CD14-positive monocyte (primary cell): ENCODE measurements at regions not wholly inside any gene's neighbourhood (a gene's known extent, or its start where the extent isn't known, plus 50 kb on each side); places are given as distances from the start of the nearest gene placed in this dataset.

Experiments used
- DNase-seq, 3 donors: peaks; one replicate each; pipeline ENCODE4 v3.0.0-alpha.2; 2011 to 2022
- H2AFZ ChIP-seq: 2 replicates; pipeline ENCODE4 v1.6.0; 2012; ENCODE audit warnings: mild to moderate bottlenecking, low read depth, low read length, inconsistent platforms; ENCODE audit not compliant: insufficient read depth, poor library complexity, severe bottlenecking
- H3K27ac ChIP-seq, 2 donors: 1 replicate in 1 of 2; 2 replicates in 1 of 2; pipeline ENCODE4 v1.5.1; 2012 to 2013; ENCODE audit warnings: low read length in 2 of 2, control low read depth in 1 of 2, inconsistent platforms in 1 of 2, low read depth in 1 of 2, mild to moderate bottlenecking in 1 of 2
- H3K27me3 ChIP-seq, 2 donors: one replicate each; pipeline versions ENCODE4 v1.6.0 to v1.6.1; 2011 to 2013; ENCODE audit warnings: low read length in 2 of 2; ENCODE audit not compliant: control insufficient read depth in 2 of 2, insufficient read depth in 2 of 2
- H3K36me3 ChIP-seq, 2 donors: replicated peaks in 1 of 2; 1 replicate in 1 of 2; 2 replicates in 1 of 2; pipeline versions ENCODE4 v1.5.1 to v1.6.1; 2012 to 2013; ENCODE audit warnings: low read length in 2 of 2, control low read depth in 1 of 2, inconsistent platforms in 1 of 2, mild to moderate bottlenecking in 1 of 2; ENCODE audit not compliant: insufficient read depth in 2 of 2, control insufficient read depth in 1 of 2
- H3K4me1 ChIP-seq, 2 donors: 1 replicate in 1 of 2; 2 replicates in 1 of 2; pipeline versions ENCODE4 v1.5.1 to v1.6.1; 2012 to 2013; ENCODE audit warnings: low read length in 2 of 2, control low read depth in 1 of 2, inconsistent platforms in 1 of 2, mild to moderate bottlenecking in 1 of 2, moderate library complexity in 1 of 2; ENCODE audit not compliant: insufficient read depth in 2 of 2, control insufficient read depth in 1 of 2
- H3K4me2 ChIP-seq: replicated peaks from 2 replicates; pipeline ENCODE3; 2012; ENCODE audit warnings: low read length, moderate library complexity, mild to moderate bottlenecking; ENCODE audit not compliant: poor library complexity, severe bottlenecking; ENCODE audit errors: extremely low read depth
- H3K4me3 ChIP-seq, 3 experiments: fragments of 200-600 bp in 1 of 3; sonication (generic) in 1 of 3; replicated peaks in 1 of 3; 1 replicate in 2 of 3; 2 replicates in 1 of 3; pipeline ENCODE4 v1.5.1; 2011 to 2013; ENCODE audit warnings: low read length in 3 of 3, mild to moderate bottlenecking in 3 of 3, control low read depth in 2 of 3, low read depth in 2 of 3, inconsistent platforms in 1 of 3, moderate library complexity in 1 of 3
- H3K79me2 ChIP-seq: 2 replicates; pipeline ENCODE4 v1.6.0; 2012; ENCODE audit warnings: mild to moderate bottlenecking, control low read depth, inconsistent platforms, low read length, moderate library complexity; ENCODE audit not compliant: insufficient read depth
- H3K9ac ChIP-seq: 2 replicates; pipeline ENCODE4 v1.6.0; 2017; ENCODE audit warnings: low read length, mild to moderate bottlenecking; ENCODE audit not compliant: insufficient read depth, poor library complexity, severe bottlenecking
- H3K9me3 ChIP-seq, 2 donors: replicated peaks in 1 of 2; 1 replicate in 1 of 2; 2 replicates in 1 of 2; pipeline versions ENCODE4 v1.5.1 to v1.6.1; 2012 to 2013; ENCODE audit warnings: low read length in 2 of 2, control low read depth in 1 of 2; ENCODE audit not compliant: control insufficient read depth in 1 of 2, insufficient read depth in 1 of 2
- H4K20me1 ChIP-seq: 2 replicates; pipeline ENCODE4 v1.6.0; 2012; ENCODE audit warnings: mild to moderate bottlenecking, low read length, control low read depth, moderate library complexity; ENCODE audit not compliant: insufficient read depth
- H3K27ac Mint-ChIP-seq, 7 donors: one replicate each; pipeline ENCODE4 v1.8.0; 2020; ENCODE audit warnings: mild to moderate bottlenecking in 7 of 7, mixed read lengths in 7 of 7, moderate library complexity in 6 of 7, inconsistent platforms in 2 of 7
- H3K27me3 Mint-ChIP-seq, 3 donors: one replicate each; pipeline ENCODE4 v1.8.0; 2021 to 2022; ENCODE audit warnings: low read depth in 3 of 3, mild to moderate bottlenecking in 3 of 3, mixed read lengths in 3 of 3, moderate library complexity in 3 of 3, inconsistent platforms in 1 of 3
- H3K36me3 Mint-ChIP-seq, 2 donors: one replicate each; pipeline ENCODE4 v1.8.0; 2020; ENCODE audit warnings: mixed read lengths in 2 of 2, inconsistent platforms in 1 of 2, mild to moderate bottlenecking in 1 of 2
- H3K4me1 Mint-ChIP-seq: one replicate; pipeline ENCODE4 v1.8.0; 2020; ENCODE audit warnings: mild to moderate bottlenecking, mixed read lengths
- H3K4me3 Mint-ChIP-seq, 2 donors: one replicate each; pipeline ENCODE4 v1.8.0; 2020; ENCODE audit warnings: mild to moderate bottlenecking in 2 of 2, mixed read lengths in 2 of 2, moderate library complexity in 1 of 2
- H3K9me3 Mint-ChIP-seq, 7 donors: one replicate each; pipeline ENCODE4 v1.8.0; 2020 to 2022; ENCODE audit warnings: mixed read lengths in 7 of 7, mild to moderate bottlenecking in 6 of 7, moderate library complexity in 6 of 7, inconsistent platforms in 2 of 7
- CTCF ChIP-seq: fragments of 200-600 bp; IDR thresholded peaks from one replicate; pipeline ENCODE4 v1.8.0; 2022; ENCODE audit warnings: antibody characterized with exemption, mild to moderate bottlenecking
- WGBS: methylation state at CpG from one replicate; pipeline ENCODE4 v1.1.5; 2013; ENCODE audit warnings: missing lambda C conversion rate; ENCODE audit not compliant: insufficient coverage; 5-methylcytosine and 5-hydroxymethylcytosine counted together
- intact Hi-C, 2 donors: fragments of 100-400 bp; cut with micrococcal nuclease; formaldehyde crosslinking; loops; one replicate each; pipeline versions ENCODE4 v1.15.0 to v1.15.1; 2023

DNA sequence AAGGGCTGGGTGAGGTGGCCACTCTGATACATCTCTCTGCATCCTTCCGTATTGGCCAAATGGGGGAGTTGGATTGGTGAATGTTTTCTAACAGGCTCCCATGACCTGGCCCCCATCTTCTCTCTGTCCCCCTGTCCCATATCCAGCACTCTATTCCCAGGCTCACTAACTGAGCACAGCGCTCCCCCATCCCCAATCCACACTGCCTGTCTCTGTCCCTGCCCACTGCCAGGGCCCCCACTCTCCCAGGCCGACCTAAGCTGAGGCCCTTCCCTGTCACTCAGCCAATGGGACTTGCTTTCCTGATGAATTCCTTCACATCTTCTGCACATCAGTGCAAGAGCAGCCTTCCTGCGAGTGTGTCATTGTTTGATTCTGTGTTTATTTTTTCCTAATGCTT lies 216.8 kb upstream of the MYT1L start:
- H3K27me3 Mint-ChIP-seq, result peaks cover 0 to 3% (median 2%) of the 10 kb centered on the region in 3 donors
- Histone ChIP-seq H3K9me3 (peaks cover 13 to 16% of the 10 kb centered on the region in 2 donors), H3K4me2 (no peak overlapping the region), H3K36me3 (no peaks in the 10 kb centered on the region), H3K4me3 (no peak overlapping the region), H3K27ac (no peak overlapping the region), H3K79me2 (no peaks in the 10 kb centered on the region), H3K27me3 (no peaks in the 10 kb centered on the region), H3K9ac (no peak overlapping the region), H4K20me1 (no peaks in the 10 kb centered on the region), H3K4me1 (no peaks in the 10 kb centered on the region), H2AFZ (no peak overlapping the region)
- H3K36me3 Mint-ChIP-seq, result no peaks in the 10 kb centered on the region
- DNase-seq, result no peak
- WGBS, result 72% methylated on average over 2 of the region's 4 CpGs
- no peaks in the 10 kb centered on the region for H3K4me1 Mint-ChIP-seq
- H3K27ac Mint-ChIP-seq, result no peak overlapping the region
- H3K9me3 Mint-ChIP-seq, result peaks cover 2 to 20% (median 11%) of the 10 kb centered on the region in 7 donors
- TF ChIP-seq CTCF, result no peak
- intact Hi-C loops, result no loop called here
- peak overlapping the region in 1 of 2 donors; percentile 34 for H3K4me3 Mint-ChIP-seq

DNA sequence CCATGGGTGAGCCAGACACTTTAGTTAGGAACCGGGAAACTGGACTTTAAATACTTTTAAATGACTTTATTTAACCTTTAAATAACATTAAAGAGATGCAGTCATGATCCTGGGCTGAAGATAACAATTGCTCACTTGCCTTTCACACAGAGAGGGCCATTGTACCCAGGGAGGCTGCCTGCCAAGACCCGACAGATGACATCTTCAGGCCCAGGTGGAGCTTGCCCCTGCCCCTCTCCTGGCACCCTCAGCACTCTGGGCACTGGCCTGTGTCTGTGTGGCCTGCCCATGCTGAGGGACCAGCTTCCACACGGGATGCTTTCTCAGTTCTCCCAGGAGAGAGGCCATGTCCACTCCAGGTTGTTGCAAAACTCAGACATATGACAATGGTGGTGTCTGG lies 216.4 kb upstream of the MYT1L start:
- Mint-ChIP-seq H3K27ac (no peak overlapping the region), H3K36me3 (no peaks in the 10 kb centered on the region), H3K4me1 (no peaks in the 10 kb centered on the region), H3K4me3 (no peak overlapping the region), H3K27me3 (peaks cover 0 to 3% (median 2%) of the 10 kb centered on the region in 3 donors), H3K9me3 (peaks cover 0 to 17% (median 11%) of the 10 kb centered on the region in 7 donors)
- H3K79me2 ChIP-seq, result no peaks in the 10 kb centered on the region
- no peak overlapping the region for H2AFZ ChIP-seq
- H3K9ac ChIP-seq, result no peak overlapping the region
- intact Hi-C loops, result no loop called here
- no peak for DNase-seq
- no peak for TF ChIP-seq CTCF
- H3K9me3 ChIP-seq, result peaks cover 8 to 12% of the 10 kb centered on the region in 2 donors
- WGBS, result 86% methylated on average over 2 of the region's 3 CpGs
- no peak overlapping the region for H3K4me2 ChIP-seq
- no peaks in the 10 kb centered on the region for H3K27me3 ChIP-seq
- no peaks in the 10 kb centered on the region for H4K20me1 ChIP-seq
- H3K4me1 ChIP-seq, result no peaks in the 10 kb centered on the region
- no peaks in the 10 kb centered on the region for H3K36me3 ChIP-seq
- H3K27ac ChIP-seq, result no peak overlapping the region
- no peak overlapping the region for H3K4me3 ChIP-seq
